Skin of body (tissue), 1 donor: ENCODE measurements at regions not wholly inside any gene's neighbourhood (a gene's known extent, or its start where the extent isn't known, plus 50 kb on each side); places are given as distances from the start of the nearest gene placed in this dataset.
A peak's percentile ranks its signal among the peaks of the same experiment; 100 is the strongest.

ENCODE experiments used
- small RNA-seq: library from RNA; depleted of rRNA; stranded (forward); fragments of <200 nt; gene quantifications from one replicate; pipeline ENCODE3, GENCODE V24; 2014; ENCODE audit warnings: low replicate concordance

Small RNA genes lying in the stretch of these regions (small RNA-seq; reads per million reads assigned to genes)
- 0.45 reads per million, percentile 56 among the genes with 10 or more reads in this experiment for gene RNA5-8SP4
